CD14-positive monocyte (primary cell): ENCODE measurements at regions not wholly inside any gene's neighbourhood (a gene's known extent, or its start where the extent isn't known, plus 50 kb on each side); places are given as distances from the start of the nearest gene placed in this dataset.

Source experiments
- DNase-seq, 3 donors: peaks; one replicate each; pipeline ENCODE4 v3.0.0-alpha.2; 2011 to 2022
- H2AFZ ChIP-seq: 2 replicates; pipeline ENCODE4 v1.6.0; 2012; ENCODE audit warnings: mild to moderate bottlenecking, low read depth, low read length, inconsistent platforms; ENCODE audit not compliant: insufficient read depth, poor library complexity, severe bottlenecking
- H3K27ac ChIP-seq, 2 donors: 1 replicate in 1 of 2; 2 replicates in 1 of 2; pipeline ENCODE4 v1.5.1; 2012 to 2013; ENCODE audit warnings: low read length in 2 of 2, control low read depth in 1 of 2, inconsistent platforms in 1 of 2, low read depth in 1 of 2, mild to moderate bottlenecking in 1 of 2
- H3K27me3 ChIP-seq, 2 donors: one replicate each; pipeline versions ENCODE4 v1.6.0 to v1.6.1; 2011 to 2013; ENCODE audit warnings: low read length in 2 of 2; ENCODE audit not compliant: control insufficient read depth in 2 of 2, insufficient read depth in 2 of 2
- H3K36me3 ChIP-seq, 2 donors: replicated peaks in 1 of 2; 1 replicate in 1 of 2; 2 replicates in 1 of 2; pipeline versions ENCODE4 v1.5.1 to v1.6.1; 2012 to 2013; ENCODE audit warnings: low read length in 2 of 2, control low read depth in 1 of 2, inconsistent platforms in 1 of 2, mild to moderate bottlenecking in 1 of 2; ENCODE audit not compliant: insufficient read depth in 2 of 2, control insufficient read depth in 1 of 2
- H3K4me1 ChIP-seq, 2 donors: 1 replicate in 1 of 2; 2 replicates in 1 of 2; pipeline versions ENCODE4 v1.5.1 to v1.6.1; 2012 to 2013; ENCODE audit warnings: low read length in 2 of 2, control low read depth in 1 of 2, inconsistent platforms in 1 of 2, mild to moderate bottlenecking in 1 of 2, moderate library complexity in 1 of 2; ENCODE audit not compliant: insufficient read depth in 2 of 2, control insufficient read depth in 1 of 2
- H3K4me2 ChIP-seq: replicated peaks from 2 replicates; pipeline ENCODE3; 2012; ENCODE audit warnings: low read length, moderate library complexity, mild to moderate bottlenecking; ENCODE audit not compliant: poor library complexity, severe bottlenecking; ENCODE audit errors: extremely low read depth
- H3K4me3 ChIP-seq, 3 experiments: fragments of 200-600 bp in 1 of 3; sonication (generic) in 1 of 3; replicated peaks in 1 of 3; 1 replicate in 2 of 3; 2 replicates in 1 of 3; pipeline ENCODE4 v1.5.1; 2011 to 2013; ENCODE audit warnings: low read length in 3 of 3, mild to moderate bottlenecking in 3 of 3, control low read depth in 2 of 3, low read depth in 2 of 3, inconsistent platforms in 1 of 3, moderate library complexity in 1 of 3
- H3K79me2 ChIP-seq: 2 replicates; pipeline ENCODE4 v1.6.0; 2012; ENCODE audit warnings: mild to moderate bottlenecking, control low read depth, inconsistent platforms, low read length, moderate library complexity; ENCODE audit not compliant: insufficient read depth
- H3K9ac ChIP-seq: 2 replicates; pipeline ENCODE4 v1.6.0; 2017; ENCODE audit warnings: low read length, mild to moderate bottlenecking; ENCODE audit not compliant: insufficient read depth, poor library complexity, severe bottlenecking
- H3K9me3 ChIP-seq, 2 donors: replicated peaks in 1 of 2; 1 replicate in 1 of 2; 2 replicates in 1 of 2; pipeline versions ENCODE4 v1.5.1 to v1.6.1; 2012 to 2013; ENCODE audit warnings: low read length in 2 of 2, control low read depth in 1 of 2; ENCODE audit not compliant: control insufficient read depth in 1 of 2, insufficient read depth in 1 of 2
- H4K20me1 ChIP-seq: 2 replicates; pipeline ENCODE4 v1.6.0; 2012; ENCODE audit warnings: mild to moderate bottlenecking, low read length, control low read depth, moderate library complexity; ENCODE audit not compliant: insufficient read depth
- H3K27ac Mint-ChIP-seq, 7 donors: one replicate each; pipeline ENCODE4 v1.8.0; 2020; ENCODE audit warnings: mild to moderate bottlenecking in 7 of 7, mixed read lengths in 7 of 7, moderate library complexity in 6 of 7, inconsistent platforms in 2 of 7
- H3K27me3 Mint-ChIP-seq, 3 donors: one replicate each; pipeline ENCODE4 v1.8.0; 2021 to 2022; ENCODE audit warnings: low read depth in 3 of 3, mild to moderate bottlenecking in 3 of 3, mixed read lengths in 3 of 3, moderate library complexity in 3 of 3, inconsistent platforms in 1 of 3
- H3K36me3 Mint-ChIP-seq, 2 donors: one replicate each; pipeline ENCODE4 v1.8.0; 2020; ENCODE audit warnings: mixed read lengths in 2 of 2, inconsistent platforms in 1 of 2, mild to moderate bottlenecking in 1 of 2
- H3K4me1 Mint-ChIP-seq: one replicate; pipeline ENCODE4 v1.8.0; 2020; ENCODE audit warnings: mild to moderate bottlenecking, mixed read lengths
- H3K4me3 Mint-ChIP-seq, 2 donors: one replicate each; pipeline ENCODE4 v1.8.0; 2020; ENCODE audit warnings: mild to moderate bottlenecking in 2 of 2, mixed read lengths in 2 of 2, moderate library complexity in 1 of 2
- H3K9me3 Mint-ChIP-seq, 7 donors: one replicate each; pipeline ENCODE4 v1.8.0; 2020 to 2022; ENCODE audit warnings: mixed read lengths in 7 of 7, mild to moderate bottlenecking in 6 of 7, moderate library complexity in 6 of 7, inconsistent platforms in 2 of 7
- CTCF ChIP-seq: fragments of 200-600 bp; IDR thresholded peaks from one replicate; pipeline ENCODE4 v1.8.0; 2022; ENCODE audit warnings: antibody characterized with exemption, mild to moderate bottlenecking
- WGBS: methylation state at CpG from one replicate; pipeline ENCODE4 v1.1.5; 2013; ENCODE audit warnings: missing lambda C conversion rate; ENCODE audit not compliant: insufficient coverage; 5-methylcytosine and 5-hydroxymethylcytosine counted together
- intact Hi-C, 2 donors: fragments of 100-400 bp; cut with micrococcal nuclease; formaldehyde crosslinking; loops; one replicate each; pipeline versions ENCODE4 v1.15.0 to v1.15.1; 2023

DNA sequence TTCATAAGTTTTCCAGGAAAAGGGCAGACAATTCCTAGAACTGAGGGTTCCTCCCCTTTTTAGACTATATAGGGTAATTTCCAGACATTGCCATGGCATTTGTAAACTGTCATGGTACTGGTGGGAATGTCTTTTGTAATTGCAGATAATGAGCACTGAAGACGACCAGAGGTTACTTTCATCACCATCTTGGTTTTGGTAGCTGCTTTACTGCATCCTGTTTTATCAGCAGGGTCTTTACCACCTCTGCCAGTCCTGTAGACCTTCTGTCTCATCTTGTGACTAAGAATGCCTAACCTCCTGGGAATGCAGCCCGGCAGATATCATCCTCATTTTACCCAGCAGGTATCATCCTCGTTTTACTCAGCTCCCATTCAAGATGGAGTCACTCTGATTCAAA, 583.9 kb upstream of the KLHL29 start:
- Mint-ChIP-seq H3K4me1 (no peaks in the 10 kb centered on the region), H3K9me3 (peaks cover 3 to 17% (median 6%) of the 10 kb centered on the region in 7 donors), H3K36me3 (no peaks in the 10 kb centered on the region), H3K4me3 (no peak overlapping the region), H3K27ac (no peak overlapping the region), H3K27me3 (peaks cover 0 to 3% (median 0%) of the 10 kb centered on the region in 3 donors)
- no peak overlapping the region for H3K4me2 ChIP-seq
- no peaks in the 10 kb centered on the region for H3K36me3 ChIP-seq
- H3K27me3 ChIP-seq: no peaks in the 10 kb centered on the region
- H3K4me1 ChIP-seq: no peaks in the 10 kb centered on the region
- H4K20me1 ChIP-seq: no peaks in the 10 kb centered on the region
- TF ChIP-seq CTCF: no peak
- intact Hi-C loops: no loop called here
- no peaks in the 10 kb centered on the region for H3K79me2 ChIP-seq
- H2AFZ ChIP-seq: no peak overlapping the region
- 40% methylated on average over 1 of the region's 3 CpGs for WGBS
- H3K27ac ChIP-seq: no peak overlapping the region
- H3K4me3 ChIP-seq: no peak overlapping the region
- no peak overlapping the region for H3K9ac ChIP-seq
- no peak for DNase-seq
- H3K9me3 ChIP-seq: peaks cover 12 to 17% of the 10 kb centered on the region in 2 donors

GRCh38 chr2:22801970-22802369, 583.0 kb upstream of the KLHL29 start:
- Histone ChIP-seq H3K27me3 (no peaks in the 10 kb centered on the region), H2AFZ (no peak overlapping the region), H4K20me1 (no peaks in the 10 kb centered on the region), H3K4me2 (no peak overlapping the region), H3K9me3 (peaks cover 12 to 22% of the 10 kb centered on the region in 2 donors), H3K27ac (no peak overlapping the region), H3K9ac (no peak overlapping the region), H3K4me1 (no peaks in the 10 kb centered on the region), H3K36me3 (no peaks in the 10 kb centered on the region), H3K4me3 (no peak overlapping the region), H3K79me2 (no peaks in the 10 kb centered on the region)
- H3K4me1 Mint-ChIP-seq: no peaks in the 10 kb centered on the region
- intact Hi-C loops: no loop called here
- H3K4me3 Mint-ChIP-seq: no peak overlapping the region
- H3K36me3 Mint-ChIP-seq: no peaks in the 10 kb centered on the region
- no peak for TF ChIP-seq CTCF
- H3K9me3 Mint-ChIP-seq: peaks cover 4 to 23% (median 10%) of the 10 kb centered on the region in 7 donors
- H3K27me3 Mint-ChIP-seq: peaks cover 0 to 3% (median 0%) of the 10 kb centered on the region in 3 donors
- no peak for DNase-seq
- WGBS: 90% methylated on average over 4 of the region's 5 CpGs
- no peak overlapping the region for H3K27ac Mint-ChIP-seq
